ENCODE measurements at regions not wholly inside any gene's neighbourhood (a gene's known extent, or its start where the extent isn't known, plus 50 kb on each side); places are given as distances from the start of the nearest gene placed in this dataset.

DNA sequence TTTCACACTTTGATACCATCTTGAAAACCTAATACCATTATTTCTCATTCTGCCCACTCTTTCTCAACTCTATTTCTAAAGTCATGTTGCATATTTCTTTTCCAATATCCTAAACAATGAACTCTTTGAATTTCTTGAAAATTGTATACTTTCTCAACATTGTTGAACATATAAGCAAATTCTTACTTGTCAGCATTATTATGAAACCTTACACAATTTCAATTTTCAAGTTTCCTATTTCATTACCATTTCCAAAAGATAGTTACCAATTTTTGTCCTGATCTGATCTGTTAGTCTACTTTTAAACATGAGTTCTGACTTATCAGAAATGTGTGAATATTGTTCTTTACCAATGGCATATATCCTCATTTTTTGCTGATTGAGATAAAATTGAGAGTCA is 806.3 kb upstream of the IGFBP7 start:
- TF ChIP-seq EZH2 (IDR thresholded peaks at IDR 0.05; ENCODE audit: borderline replicate concordance, insufficient read depth, low read length, poor library complexity, severe bottlenecking), result no peak
- TF ChIP-seq POLR2AphosphoS5 (IDR thresholded peaks at IDR 0.05), result no peak
- TF ChIP-seq, protein P1, sequence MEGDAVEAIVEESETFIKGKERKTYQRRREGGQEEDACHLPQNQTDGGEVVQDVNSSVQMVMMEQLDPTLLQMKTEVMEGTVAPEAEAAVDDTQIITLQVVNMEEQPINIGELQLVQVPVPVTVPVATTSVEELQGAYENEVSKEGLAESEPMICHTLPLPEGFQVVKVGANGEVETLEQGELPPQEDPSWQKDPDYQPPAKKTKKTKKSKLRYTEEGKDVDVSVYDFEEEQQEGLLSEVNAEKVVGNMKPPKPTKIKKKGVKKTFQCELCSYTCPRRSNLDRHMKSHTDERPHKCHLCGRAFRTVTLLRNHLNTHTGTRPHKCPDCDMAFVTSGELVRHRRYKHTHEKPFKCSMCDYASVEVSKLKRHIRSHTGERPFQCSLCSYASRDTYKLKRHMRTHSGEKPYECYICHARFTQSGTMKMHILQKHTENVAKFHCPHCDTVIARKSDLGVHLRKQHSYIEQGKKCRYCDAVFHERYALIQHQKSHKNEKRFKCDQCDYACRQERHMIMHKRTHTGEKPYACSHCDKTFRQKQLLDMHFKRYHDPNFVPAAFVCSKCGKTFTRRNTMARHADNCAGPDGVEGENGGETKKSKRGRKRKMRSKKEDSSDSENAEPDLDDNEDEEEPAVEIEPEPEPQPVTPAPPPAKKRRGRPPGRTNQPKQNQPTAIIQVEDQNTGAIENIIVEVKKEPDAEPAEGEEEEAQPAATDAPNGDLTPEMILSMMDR (IDR thresholded peaks at IDR 0.05; ENCODE audit: poor library complexity, severe bottlenecking), result no peak
- no peak for TF ChIP-seq TAF1 (IDR thresholded peaks at IDR 0.05; ENCODE audit: low read depth)
- TF ChIP-seq SMC3 (conservative IDR thresholded peaks at IDR 0.05; ENCODE audit: poor library complexity), result no peak
- TF ChIP-seq RAD21 (conservative IDR thresholded peaks at IDR 0.05), result no peak
- no peak for TF ChIP-seq EP300 (conservative IDR thresholded peaks at IDR 0.05; ENCODE audit: poor library complexity, severe bottlenecking)
- no peak for TF ChIP-seq REST (IDR thresholded peaks at IDR 0.05; ENCODE audit: borderline replicate concordance)
- no peak for TF ChIP-seq MXI1 (conservative IDR thresholded peaks at IDR 0.05; ENCODE audit: poor library complexity, severe bottlenecking)
